GM12875 (cell line): ENCODE measurements at regions not wholly inside any gene's neighbourhood (a gene's known extent, or its start where the extent isn't known, plus 50 kb on each side); places are given as distances from the start of the nearest gene placed in this dataset.

ENCODE experiments used
- H3K4me3 ChIP-seq: one replicate; pipeline ENCODE4 v1.5.1; 2011; ENCODE audit warnings: low read depth, low read length, control low read depth
- CTCF ChIP-seq: IDR thresholded peaks from 2 replicates; pipeline ENCODE4 v1.5.1; 2011; ENCODE audit warnings: low read depth, mild to moderate bottlenecking, control low read depth, inconsistent platforms, low read length, moderate library complexity, borderline replicate concordance; ENCODE audit not compliant: insufficient read depth

GRCh38 chr13:30567072-30567471 lies 50.6 kb upstream of the USPL1 start:
- TF ChIP-seq CTCF = no peak

More at GRCh38 chr13:30567072-30567471, 50.6 kb upstream of the USPL1 start:
- H3K4me3 ChIP-seq = no peak overlapping the region
